KG1 (cell line): ENCODE measurements at regions not wholly inside any gene's neighbourhood (a gene's known extent, or its start where the extent isn't known, plus 50 kb on each side); places are given as distances from the start of the nearest gene placed in this dataset.

Experiments
- DNase-seq: peaks from one replicate; lab custom pipeline; 2025; lab: John Stamatoyannopoulos, UW

DNA sequence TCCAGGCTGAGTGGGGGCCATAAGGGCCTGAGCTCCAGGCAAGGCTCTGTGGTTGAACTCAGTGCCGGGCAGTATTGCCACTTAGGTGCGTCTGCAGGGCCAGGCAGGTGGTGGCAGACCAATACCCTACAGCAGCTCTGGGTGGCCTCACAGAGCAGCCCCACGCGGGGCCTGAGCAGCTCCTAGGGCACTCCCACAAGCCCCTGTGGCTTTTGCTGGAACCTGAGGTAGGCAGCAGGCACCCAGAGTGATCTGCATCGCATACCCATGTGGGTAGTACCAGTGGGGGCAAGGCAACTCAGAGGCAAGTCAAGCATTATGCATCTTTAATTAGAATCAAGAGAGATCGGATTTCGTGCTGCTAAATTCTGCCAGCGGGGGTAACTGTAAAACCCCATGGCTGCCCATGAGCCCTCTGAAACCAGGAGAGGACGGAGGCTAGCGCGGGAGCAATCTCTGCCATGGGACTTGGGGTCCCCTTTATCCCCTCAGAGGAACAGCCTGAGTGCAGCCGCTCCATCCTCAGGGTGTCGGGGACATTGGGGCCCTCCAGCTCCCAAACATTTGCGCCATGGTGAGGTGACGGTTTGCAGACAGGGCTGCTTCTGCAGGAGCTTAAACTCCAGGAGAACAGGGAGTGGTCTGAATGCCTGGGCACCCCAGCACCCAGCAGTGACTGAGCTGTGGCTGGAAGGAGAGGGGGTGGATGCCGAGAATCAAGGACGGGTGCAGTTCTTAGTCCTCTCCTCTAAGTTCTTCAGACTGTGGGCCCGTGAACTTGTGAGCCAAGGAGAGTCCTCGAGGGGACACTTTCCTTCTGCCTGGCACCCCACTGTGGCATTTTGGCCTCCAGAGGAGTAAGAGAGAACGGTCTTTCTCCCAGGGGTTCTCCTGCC, 62.4 kb upstream of the PCSK6 start:
- DNase-seq: no peak

DNA sequence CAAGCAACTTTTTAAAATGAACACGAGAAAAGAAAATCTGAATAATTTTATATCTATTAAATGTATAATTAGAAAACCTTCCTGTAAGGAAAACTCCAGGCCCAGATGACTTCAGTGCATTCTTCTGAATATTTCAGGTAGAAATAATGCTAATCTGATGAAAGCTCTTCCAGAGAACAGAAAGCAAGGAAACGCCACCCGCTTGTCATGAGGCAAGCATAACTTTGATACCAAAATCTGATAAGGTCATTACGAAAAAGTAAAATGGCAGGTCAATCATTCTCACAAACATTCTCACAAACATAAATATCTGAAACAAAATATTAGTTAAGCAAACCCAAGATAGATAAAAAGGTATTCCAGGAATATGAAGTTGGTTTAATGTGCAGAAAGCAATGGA, 60.6 kb upstream of the PCSK6 start:
- DNase-seq: no peak

DNA sequence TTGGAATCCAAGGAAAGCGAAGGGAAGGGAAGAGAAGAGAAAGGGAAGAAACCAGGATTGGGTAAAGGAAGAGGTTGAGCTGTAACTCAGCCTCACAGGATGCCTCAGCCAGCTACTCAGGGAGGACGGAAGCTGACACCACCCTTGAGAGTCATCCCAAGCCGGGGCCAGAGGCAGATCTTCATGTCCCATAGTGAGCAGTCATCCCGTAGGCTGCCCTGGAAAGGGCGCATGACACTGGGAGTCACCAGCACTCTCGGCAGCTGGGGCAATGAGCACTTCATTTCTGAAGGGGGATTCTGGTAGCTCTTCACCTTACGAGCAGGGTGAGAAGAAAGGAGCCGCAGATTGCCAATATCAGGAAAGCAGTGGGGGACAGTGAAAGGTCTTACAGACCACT, 60.1 kb upstream of the PCSK6 start:
- DNase-seq: no peak

DNA sequence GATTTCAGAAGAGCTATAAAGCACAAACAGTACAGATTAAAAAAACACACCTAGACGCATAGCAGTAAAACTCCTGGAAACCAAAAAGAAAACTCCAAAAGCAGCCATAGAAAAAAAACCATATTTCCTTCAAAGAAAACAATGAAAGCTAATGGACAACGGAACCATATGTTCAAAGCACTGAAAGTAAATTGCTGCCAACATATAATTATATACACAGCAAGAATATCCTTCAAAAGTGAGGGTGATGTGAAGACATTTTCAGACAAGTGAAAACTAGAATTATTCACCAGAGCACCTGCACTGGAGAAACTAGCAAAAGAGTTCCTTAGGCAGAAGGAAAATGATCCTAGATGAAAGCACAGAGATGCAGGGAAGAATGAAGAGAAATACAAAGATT, 58.2 kb upstream of the PCSK6 start:
- no peak for DNase-seq

DNA sequence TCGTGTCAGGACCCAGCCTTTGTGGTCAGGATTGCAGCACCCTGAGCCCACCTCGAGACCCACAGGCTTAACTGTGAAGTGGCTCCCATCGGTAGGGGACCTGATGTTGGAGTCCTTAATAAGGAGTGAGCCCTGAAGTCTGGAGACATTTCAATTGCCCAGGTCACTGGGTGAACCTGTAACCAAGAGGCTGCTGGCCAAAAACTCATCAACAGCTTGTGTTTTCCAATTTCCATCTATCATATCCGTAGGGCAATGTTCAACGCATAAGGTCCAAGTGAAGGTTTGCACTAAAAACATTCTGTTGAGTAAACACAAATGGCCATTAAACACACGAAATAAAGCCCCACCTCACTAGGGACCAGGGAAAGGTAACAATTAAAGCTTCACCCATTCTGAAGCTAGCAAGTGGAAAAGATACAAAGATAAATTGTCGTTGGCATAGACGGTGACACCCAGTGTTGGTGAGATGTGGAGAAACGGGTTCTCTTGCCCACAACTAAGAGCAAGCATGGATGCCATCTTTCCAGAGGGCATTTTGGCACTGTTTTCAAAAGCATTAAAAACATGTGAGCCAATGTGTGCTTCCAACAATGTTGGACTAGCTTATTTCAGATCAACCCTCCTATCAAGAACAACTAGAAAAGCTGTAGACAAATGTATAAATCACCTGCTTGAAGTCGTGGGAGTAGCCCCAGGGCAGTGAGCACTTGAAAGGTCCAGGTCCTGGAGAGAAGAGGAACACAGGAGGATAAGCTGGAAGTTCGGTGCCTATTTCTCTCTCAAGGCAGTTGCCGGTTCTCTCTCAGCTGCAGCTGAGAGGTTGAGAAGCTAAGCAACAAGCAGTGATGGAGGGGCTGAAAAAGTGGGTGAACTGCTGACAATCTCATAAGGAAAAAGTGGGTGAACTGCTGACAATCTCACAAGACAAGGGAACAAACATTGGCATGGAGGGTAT, 56.3 kb upstream of the PCSK6 start:
- no peak for DNase-seq

DNA sequence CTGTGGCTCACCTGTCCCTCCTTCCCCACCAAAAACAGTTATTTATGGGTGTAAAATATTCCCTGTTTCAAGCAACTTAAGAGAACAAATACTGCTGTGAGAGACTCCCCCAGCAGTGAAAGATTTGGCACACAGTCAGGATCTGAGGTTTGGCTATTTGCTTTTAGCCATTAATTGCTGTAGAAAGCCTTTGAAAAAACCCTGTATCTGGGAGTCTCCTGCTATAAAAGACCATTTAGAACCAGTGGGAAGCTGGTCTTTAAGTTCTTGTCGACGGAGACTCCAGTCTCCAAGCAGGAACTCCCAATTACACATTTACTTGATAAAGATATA, 55.1 kb upstream of the PCSK6 start:
- DNase-seq: no peak

DNA sequence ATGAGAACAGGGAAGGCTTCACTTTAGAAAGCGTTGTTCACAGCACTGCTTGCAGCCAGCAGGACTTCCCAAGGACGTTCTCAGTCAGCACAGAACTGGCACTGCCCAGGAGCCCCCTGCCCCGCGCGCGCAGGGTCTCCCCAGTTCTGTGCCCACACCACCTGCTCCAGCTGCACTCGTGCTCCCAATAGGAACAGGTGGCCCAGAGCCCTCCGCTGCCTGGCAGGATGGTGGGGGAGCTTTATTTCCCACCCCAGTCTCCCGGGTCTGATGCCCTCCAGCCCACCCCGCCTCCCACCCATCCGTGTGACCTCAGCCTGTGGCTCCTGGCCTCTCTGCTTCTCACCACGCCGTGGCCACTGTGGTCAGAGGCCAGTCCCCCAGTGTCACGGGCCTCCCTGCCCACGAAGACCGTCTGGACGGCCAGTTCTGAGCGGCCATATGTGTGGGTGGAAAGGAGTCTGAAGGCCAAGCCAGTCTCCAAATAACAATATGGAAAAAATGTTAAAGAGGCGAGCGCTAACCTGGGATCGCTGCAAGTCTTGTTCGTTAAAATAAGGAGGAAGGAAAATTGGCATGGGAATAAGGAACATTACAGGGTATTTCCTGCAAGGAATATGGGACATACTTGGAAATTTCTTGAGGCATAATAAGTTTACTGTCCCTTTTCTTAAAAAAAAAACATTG, 54.6 kb upstream of the PCSK6 start:
- no peak for DNase-seq

DNA sequence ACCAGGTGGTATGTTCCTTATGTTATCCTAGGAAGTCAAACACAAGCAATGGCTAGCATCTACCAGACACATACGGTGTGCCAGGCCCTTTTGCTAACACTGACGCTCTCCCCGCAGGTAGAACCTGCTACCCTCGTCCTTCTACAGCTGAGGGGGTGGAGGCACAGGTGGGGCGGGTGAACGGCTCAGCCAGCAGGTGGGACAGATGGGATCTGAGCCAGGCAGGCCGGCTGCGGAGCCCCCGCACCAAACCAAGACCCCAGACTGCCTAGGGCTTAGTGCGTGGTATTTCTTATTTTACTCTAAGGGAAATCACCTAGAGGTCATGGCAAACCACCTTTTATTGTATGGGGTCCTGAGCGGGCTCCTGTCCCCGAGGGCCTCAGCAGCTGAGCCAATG, 53.9 kb upstream of the PCSK6 start:
- no peak for DNase-seq

DNA sequence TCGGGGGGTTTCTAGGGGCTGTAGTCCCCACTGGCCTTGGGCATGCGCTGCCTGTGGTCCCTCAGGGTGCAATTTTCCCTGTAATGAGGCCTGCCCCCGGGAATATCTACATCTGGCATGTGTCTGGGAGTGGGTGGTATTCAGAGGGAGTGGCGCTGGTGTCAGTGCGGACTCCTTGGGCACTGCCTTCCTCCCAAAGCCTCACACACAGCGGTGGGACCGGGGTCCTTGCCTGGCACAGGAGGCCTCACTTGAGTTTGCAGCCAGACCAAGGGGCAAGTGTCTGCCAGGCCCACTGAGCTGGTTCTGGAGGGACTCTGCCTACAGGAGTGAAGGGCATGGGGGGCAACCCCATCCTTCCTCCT, 53.5 kb upstream of the PCSK6 start:
- no peak for DNase-seq

DNA sequence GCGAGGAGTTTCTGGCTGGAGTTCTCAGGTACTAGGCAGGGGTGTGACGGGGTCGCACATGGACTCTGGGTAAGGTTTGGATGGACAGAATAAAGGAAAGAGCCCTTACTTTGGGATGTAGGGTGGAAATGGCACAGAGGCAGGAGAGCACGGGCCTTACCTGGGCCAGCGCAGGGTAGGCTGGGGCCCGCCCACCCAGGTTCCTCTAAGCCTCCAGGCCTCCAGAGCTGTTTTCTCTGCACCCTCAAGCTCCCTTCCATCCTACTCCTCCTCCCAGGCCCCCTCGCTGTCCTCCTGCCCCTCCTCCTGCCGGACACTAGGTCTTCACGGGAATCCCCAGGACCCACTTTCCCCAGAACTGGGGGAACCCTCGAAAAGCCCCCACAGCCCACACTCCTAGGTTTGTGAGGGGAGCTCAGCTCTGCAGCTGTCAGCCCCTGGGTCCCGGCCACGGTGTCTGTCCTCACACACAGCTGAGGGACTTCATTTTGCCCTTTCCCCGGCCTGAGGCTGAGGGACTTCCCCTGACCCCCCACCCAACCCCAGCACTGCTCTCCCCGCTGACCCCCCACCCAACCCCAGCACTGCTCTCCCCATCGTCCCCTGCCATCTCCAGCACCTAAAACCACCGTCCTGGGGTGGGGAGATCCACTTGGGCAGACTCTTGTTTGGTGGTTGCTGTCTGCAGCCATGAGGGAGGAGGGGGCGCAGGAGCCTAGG, 53.0 kb upstream of the PCSK6 start:
- no peak for DNase-seq

DNA sequence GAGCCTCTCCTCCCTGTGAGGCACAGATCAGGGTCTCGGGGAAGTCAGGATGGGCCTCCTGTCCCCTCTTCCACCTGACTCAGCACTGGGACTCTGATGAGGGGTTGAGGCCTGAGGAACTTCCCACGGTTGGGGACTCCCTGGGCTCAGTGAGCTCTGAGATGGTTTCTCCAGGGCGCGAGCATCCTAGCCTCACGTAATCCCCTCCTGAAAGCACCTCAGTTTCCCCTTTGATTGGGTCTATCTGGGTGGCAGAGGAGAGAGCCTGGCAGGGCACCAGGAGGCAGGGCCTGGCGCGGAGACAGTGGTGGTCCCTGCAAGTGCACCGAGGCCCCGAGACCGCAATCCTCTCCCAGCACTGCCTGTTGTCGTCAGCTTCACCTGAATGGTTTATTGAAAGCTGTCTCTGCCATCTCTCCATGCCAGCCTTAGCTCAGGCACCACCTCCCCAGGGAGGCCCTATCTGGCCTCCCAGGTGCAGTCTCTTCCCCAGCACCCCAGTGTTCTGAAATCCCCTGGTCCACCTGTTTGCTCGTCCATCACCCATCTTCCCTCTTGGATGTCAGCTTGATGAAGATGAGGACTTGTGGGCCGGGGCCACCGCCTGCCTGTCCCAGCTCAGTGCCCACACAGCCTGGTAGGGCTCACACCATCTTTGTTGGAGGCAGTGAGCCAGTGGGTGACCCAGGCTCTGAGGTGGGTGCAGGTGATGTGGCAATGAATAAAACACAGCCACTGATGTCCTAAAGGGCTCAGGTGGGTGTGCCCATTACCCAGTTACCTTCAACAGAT, 52.2 kb upstream of the PCSK6 start:
- DNase-seq: no peak

DNA sequence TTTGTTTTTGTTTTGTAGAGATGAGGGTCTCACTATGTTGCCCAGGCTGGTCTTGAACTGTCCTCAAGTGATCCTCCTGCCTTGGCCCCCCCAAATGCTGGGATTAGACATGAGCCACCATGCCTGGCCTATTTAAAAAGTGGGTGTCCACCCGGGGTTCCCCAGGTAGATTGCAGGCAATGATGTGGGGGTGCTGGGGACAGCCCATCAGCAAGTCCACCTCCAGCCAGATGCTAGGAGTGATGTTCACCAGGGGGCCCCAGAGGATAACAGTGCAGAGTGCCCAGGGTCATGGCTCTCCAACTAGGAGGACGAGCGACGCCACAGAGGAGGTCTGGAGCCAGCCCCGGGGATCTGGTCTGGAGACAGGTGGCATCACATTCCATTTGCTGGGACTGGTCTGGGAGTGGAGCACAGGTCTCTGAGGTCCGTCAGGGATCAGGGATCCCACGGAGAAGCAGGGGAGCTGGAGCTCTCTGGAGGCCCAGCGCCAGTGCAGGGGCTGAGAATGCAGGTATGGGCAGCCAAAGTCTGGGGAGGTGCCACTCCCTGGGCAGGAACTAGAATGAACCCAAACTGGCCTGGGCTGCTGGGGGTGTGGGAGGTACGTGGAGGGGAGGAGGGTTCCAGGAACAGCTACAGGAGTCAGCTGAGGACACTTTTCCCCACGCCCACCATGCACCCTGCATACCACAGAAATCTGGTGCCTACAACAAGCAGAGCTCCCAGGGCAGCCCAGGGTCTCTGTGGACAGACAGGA, 51.2 kb upstream of the PCSK6 start:
- no peak for DNase-seq

DNA sequence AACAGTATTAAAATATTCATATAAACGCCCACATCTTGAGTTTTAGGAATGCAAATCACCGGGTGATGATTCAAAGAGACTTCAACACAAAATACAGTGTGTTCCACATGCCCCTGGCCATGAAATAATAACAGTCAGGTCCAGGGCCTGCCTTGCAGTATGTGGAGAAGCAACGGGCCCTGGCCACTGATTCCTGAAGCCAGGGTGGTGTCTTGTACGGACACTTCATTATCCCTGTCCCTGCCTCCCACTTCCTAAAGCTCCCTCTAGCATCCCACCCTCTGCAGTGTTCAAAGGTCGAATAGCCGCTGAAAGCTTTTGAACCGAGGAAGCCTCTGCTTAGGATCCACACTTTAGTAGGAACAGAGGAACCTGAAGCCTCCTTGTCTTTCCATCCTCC, 50.4 kb upstream of the PCSK6 start:
- no peak for DNase-seq

DNA sequence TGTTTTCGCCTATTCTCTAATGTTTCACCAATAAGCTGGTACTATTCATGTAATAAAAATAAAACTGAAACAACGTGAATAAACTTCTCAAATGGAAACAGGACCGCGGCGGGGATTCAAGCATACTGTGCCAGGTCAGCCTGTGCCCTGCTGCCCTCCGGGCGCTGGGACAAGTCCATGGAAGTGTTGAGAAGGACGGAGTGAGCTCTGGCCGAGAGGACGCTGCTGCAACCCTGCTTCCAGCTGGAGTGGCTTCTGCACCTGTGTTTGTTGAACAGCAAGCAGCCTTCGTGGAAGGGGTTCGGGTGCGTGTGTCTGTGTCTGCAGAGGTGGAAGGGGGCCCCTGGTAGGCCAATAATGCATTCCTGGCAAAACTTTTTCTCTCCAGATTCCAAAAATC, 50.0 kb upstream of the PCSK6 start:
- DNase-seq: no peak
